HT1080 (cell line): ENCODE measurements at regions not wholly inside any gene's neighbourhood (a gene's known extent, or its start where the extent isn't known, plus 50 kb on each side); places are given as distances from the start of the nearest gene placed in this dataset.

Experiments
- DNase-seq: peaks from one replicate; pipeline ENCODE4 v3.0.0-alpha.2; 2015; ENCODE audit warnings: low read depth

GRCh38 chrY:12981074-12981473 is 76.4 kb downstream of the DDX3Y start:
- DNase-seq = no peak

- no peak for DNase-seq
These were observed 77.7 kb downstream of the DDX3Y start for GRCh38 chrY:12982249-12982829.

- DNase-seq = no peak
These were observed 80.1 kb downstream of the DDX3Y start for GRCh38 chrY:12984637-12985344.

GRCh38 chrY:13017493-13017892 is 112.8 kb downstream of the DDX3Y start:
- DNase-seq = no peak

GRCh38 chrY:13019486-13019885 is 114.8 kb downstream of the DDX3Y start:
- DNase-seq = no peak

- DNase-seq = no peak
These were observed 116.2 kb downstream of the DDX3Y start for GRCh38 chrY:13020839-13021238.

- DNase-seq = no peak
These were observed 118.9 kb downstream of the DDX3Y start for GRCh38 chrY:13023607-13024006.

- DNase-seq = no peak
These were observed 119.8 kb downstream of the DDX3Y start for GRCh38 chrY:13024447-13024846.

GRCh38 chrY:13026906-13027305 is 122.2 kb downstream of the DDX3Y start:
- DNase-seq = no peak

- DNase-seq = peak; percentile 43
These were observed 135.6 kb downstream of the DDX3Y start for GRCh38 chrY:13040232-13040631.

- DNase-seq = no peak
These were observed 148.8 kb downstream of the DDX3Y start for GRCh38 chrY:13053501-13053900.

GRCh38 chrY:13066372-13066771 is 161.7 kb downstream of the DDX3Y start:
- no peak for DNase-seq

- no peak for DNase-seq
These were observed 164.0 kb downstream of the DDX3Y start for GRCh38 chrY:13068696-13069095.

- no peak for DNase-seq
These were observed 164.4 kb downstream of the DDX3Y start for GRCh38 chrY:13069111-13069510.

GRCh38 chrY:13082748-13083147 is 178.1 kb downstream of the DDX3Y start:
- DNase-seq = no peak

- no peak for DNase-seq
These were observed 186.9 kb downstream of the DDX3Y start for GRCh38 chrY:13091575-13091974.

GRCh38 chrY:13092986-13093385 is 188.3 kb downstream of the DDX3Y start:
- DNase-seq = no peak

GRCh38 chrY:13093461-13093860 is 188.8 kb downstream of the DDX3Y start:
- no peak for DNase-seq

GRCh38 chrY:13094411-13094810 is 189.7 kb downstream of the DDX3Y start:
- DNase-seq = no peak

GRCh38 chrY:13094904-13095600 is 190.4 kb downstream of the DDX3Y start:
- no peak for DNase-seq

- no peak for DNase-seq
These were observed 222.3 kb downstream of the DDX3Y start for GRCh38 chrY:13126881-13127456.

- no peak for DNase-seq
These were observed 222.8 kb downstream of the DDX3Y start for GRCh38 chrY:13127476-13127875.
